ENCODE measurements at regions not wholly inside any gene's neighbourhood (a gene's known extent, or its start where the extent isn't known, plus 50 kb on each side); places are given as distances from the start of the nearest gene placed in this dataset.

DNA sequence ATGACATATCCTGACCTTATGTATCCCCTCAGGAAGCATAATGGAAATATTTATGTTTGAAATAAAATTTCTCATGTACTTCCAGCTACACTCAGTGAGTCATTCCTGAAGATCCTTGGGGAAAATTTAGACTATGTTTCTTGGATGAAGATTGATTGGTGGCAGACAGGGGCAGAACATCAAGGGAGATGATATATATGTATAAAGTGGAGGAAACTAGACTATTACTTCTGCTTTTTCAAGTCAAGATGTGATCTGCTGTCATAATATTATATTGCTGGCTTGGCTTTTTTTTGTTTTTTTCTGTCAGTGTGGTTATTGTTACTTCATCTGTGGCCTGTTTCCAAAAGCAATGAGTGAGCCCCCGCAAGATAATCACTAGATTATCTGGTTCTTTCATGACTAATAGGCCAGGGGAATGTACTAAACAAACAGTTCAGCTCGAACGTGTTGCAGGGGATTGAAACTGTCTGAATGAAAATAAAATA lies 87.2 kb upstream of the TNFSF11 start:
- H4K20me1 ChIP-seq (ENCODE audit: control insufficient read depth, insufficient read depth), result no peaks in the 10 kb centered on the region
- no TSS peak for BruUV-seq (replicated peaks)
- H2AFZ ChIP-seq (ENCODE audit: control insufficient read depth, low read depth, low read length), result no peak overlapping the region
- no peaks in the 10 kb centered on the region; the same call in 2 of the 3 replicates for H3K9me3 ChIP-seq (replicated peaks; ENCODE audit: control insufficient read depth, insufficient read depth, low read length)
- in situ Hi-C loops (cut with MboI), result no loop called here
- CTCF ChIA-PET, result no interaction called here
- RAD21 ChIA-PET (ENCODE audit: unreplicated experiment), result no interaction called here
- SMC1A ChIA-PET (ENCODE audit: uncharacterized antibody, unreplicated experiment), result no interaction called here
- H3K27me3 ChIP-seq (replicated peaks in 1 of 2; ENCODE audit: control insufficient read depth in 2 of 2, insufficient read depth in 2 of 2, low read length in 1 of 2), result no peaks in the 10 kb centered on the region
- DNase-seq (ENCODE audit: low read depth, low spot score), result no peak
- H3K27ac ChIP-seq (ENCODE audit: control insufficient read depth, insufficient read depth), result no peak overlapping the region
- H3K36me3 ChIP-seq (ENCODE audit: control insufficient read depth in 2 of 2, insufficient read depth in 2 of 2, low read length in 1 of 2), result no peaks in the 10 kb centered on the region
- no peak for TF ChIP-seq SPI1 (IDR thresholded peaks at IDR 0.05; ENCODE audit: borderline replicate concordance, insufficient read depth, low read depth, low read length)
- no peak for TF ChIP-seq MTA2 (IDR thresholded peaks at IDR 0.05; ENCODE audit: low read depth)
- 0 out of 2 replicates have a peak, but pooled peaks have one; percentile 13 for TF ChIP-seq CREM (IDR thresholded peaks at IDR 0.05; ENCODE audit: low read depth)
- no peak for TF ChIP-seq SREBF1 (IDR thresholded peaks at IDR 0.05; ENCODE audit: low read length)
- peak; percentile 49; the same call in 1 of the 2 replicates for TF ChIP-seq RUNX3 (IDR thresholded peaks at IDR 0.05; ENCODE audit: low read length)
- TF ChIP-seq NFIC (IDR thresholded peaks at IDR 0.05; ENCODE audit: low read depth, low read length), result 0 out of 2 replicates have a peak, but pooled peaks have one; percentile 42
- H3K4me2 ChIP-seq (ENCODE audit: control insufficient read depth, insufficient read depth), result no peak overlapping the region
- H3K9ac ChIP-seq (ENCODE audit: control insufficient read depth, insufficient read depth, low read length), result no peak overlapping the region
- intact Hi-C loops (cut with micrococcal nuclease; ENCODE audit: unreplicated experiment), result no loop called here
- no peaks in the 10 kb centered on the region for H3K4me1 ChIP-seq (ENCODE audit: control insufficient read depth, insufficient read depth, low read length)
- POLR2A ChIA-PET, result no interaction called here
- FAIRE-seq, result no peak
- H3K79me2 ChIP-seq (ENCODE audit: control insufficient read depth, insufficient read depth, low read length), result no peaks in the 10 kb centered on the region
- WGBS (ENCODE audit: insufficient coverage, insufficient replicate concordance, low lambda C conversion rate, missing lambda C conversion rate), result 55% methylated on average over 3 of the region's 3 CpGs
- H3K4me3 ChIP-seq, result no peak overlapping the region
- 0 out of 3 replicates have a peak, but pooled peaks have one; percentile 17 for ATAC-seq

DNA sequence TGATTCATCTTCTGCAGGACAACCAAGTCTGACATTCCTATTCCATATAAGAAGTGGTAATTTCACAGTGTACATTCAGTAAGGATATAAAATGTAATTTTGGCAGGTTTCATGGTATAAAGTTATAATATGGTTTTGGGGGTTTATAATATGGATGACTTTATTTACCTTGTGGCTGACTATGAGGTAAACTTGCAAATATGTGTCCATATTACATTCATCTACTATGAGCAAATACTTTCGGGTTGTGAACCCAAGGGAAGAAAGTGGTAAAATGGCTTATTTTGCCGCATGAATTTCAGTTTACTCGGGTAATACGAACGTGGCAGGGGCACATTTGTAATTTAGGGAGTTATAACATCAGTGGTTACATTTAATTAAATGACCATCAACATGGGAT lies 86.7 kb upstream of the TNFSF11 start:
- no TSS peak for BruUV-seq (replicated peaks)
- ChIA-PET RAD21 (ENCODE audit: unreplicated experiment) (no interaction called here), CTCF (no interaction called here), SMC1A (ENCODE audit: uncharacterized antibody, unreplicated experiment) (interaction anchor here (1.2 to 1.6 kb wide), 2 partner anchors 10 to 46 kb away, joined by 3 to 4 read pairs; no protein-coding TSS in a partner anchor), POLR2A (no interaction called here)
- ATAC-seq (no peak), FAIRE-seq (no peak), DNase-seq (ENCODE audit: low read depth, low spot score) (no peak)
- Histone ChIP-seq H3K4me1 (ENCODE audit: control insufficient read depth, insufficient read depth, low read length) (no peaks in the 10 kb centered on the region), H3K27me3 (replicated peaks in 1 of 2; ENCODE audit: control insufficient read depth in 2 of 2, insufficient read depth in 2 of 2, low read length in 1 of 2) (no peaks in the 10 kb centered on the region), H3K4me3 (no peak overlapping the region), H2AFZ (ENCODE audit: control insufficient read depth, low read depth, low read length) (no peak overlapping the region), H4K20me1 (ENCODE audit: control insufficient read depth, insufficient read depth) (no peaks in the 10 kb centered on the region), H3K36me3 (ENCODE audit: control insufficient read depth in 2 of 2, insufficient read depth in 2 of 2, low read length in 1 of 2) (no peaks in the 10 kb centered on the region), H3K9ac (ENCODE audit: control insufficient read depth, insufficient read depth, low read length) (no peak overlapping the region), H3K27ac (ENCODE audit: control insufficient read depth, insufficient read depth) (no peak overlapping the region), H3K9me3 (replicated peaks; ENCODE audit: control insufficient read depth, insufficient read depth, low read length) (no peaks in the 10 kb centered on the region; the same call in 2 of the 3 replicates), H3K79me2 (ENCODE audit: control insufficient read depth, insufficient read depth, low read length) (no peaks in the 10 kb centered on the region), H3K4me2 (ENCODE audit: control insufficient read depth, insufficient read depth) (no peak overlapping the region)
- intact Hi-C loops (cut with micrococcal nuclease; ENCODE audit: unreplicated experiment), result no loop called here
- in situ Hi-C loops (cut with MboI), result no loop called here
- TF ChIP-seq KDM1A (IDR thresholded peaks at IDR 0.05; ENCODE audit: borderline replicate concordance) (no peak), STAT3 (IDR thresholded peaks at IDR 0.05; ENCODE audit: low read depth, low read length) (no peak), E2F8 (IDR thresholded peaks at IDR 0.05; ENCODE audit: low read depth, partially characterized antibody) (no peak), NR2C2 (IDR thresholded peaks at IDR 0.05; ENCODE audit: borderline replicate concordance, control insufficient read depth, insufficient read length, low read depth) (no peak), SUZ12 (IDR thresholded peaks at IDR 0.05; ENCODE audit: unreplicated experiment) (no peak), NRF1 (conservative IDR thresholded peaks at IDR 0.05; ENCODE audit: low read depth, low read length) (no peak), POLR2AphosphoS5 (IDR thresholded peaks at IDR 0.05; ENCODE audit: low read length) (no peak), JUNB (IDR thresholded peaks at IDR 0.05) (no peak)
- WGBS (ENCODE audit: insufficient coverage, insufficient replicate concordance, low lambda C conversion rate, missing lambda C conversion rate), result 97% methylated on average over 5 of the region's 5 CpGs
